Gastroesophageal sphincter (tissue), 4 donors: ENCODE measurements at regions not wholly inside any gene's neighbourhood (a gene's known extent, or its start where the extent isn't known, plus 50 kb on each side); places are given as distances from the start of the nearest gene placed in this dataset.

ENCODE experiments used
- ATAC-seq: fragments of 150-250 bp; one replicate; pipeline ENCODE4 v1.9.1; 2016; ENCODE audit warnings: mild to moderate bottlenecking, moderate library complexity
- H3K27ac ChIP-seq, 4 donors: fragments of 200-600 bp; sonication (generic) in 3 of 4; 1 replicate in 3 of 4; 2 replicates in 1 of 4; pipeline ENCODE4 v1.5.1; 2016 to 2019
- H3K27me3 ChIP-seq: fragments of 200-600 bp; sonication (generic); one replicate; pipeline ENCODE4 v1.5.1; 2019
- H3K36me3 ChIP-seq, 2 donors: fragments of 200-600 bp; sonication (generic); one replicate each; pipeline ENCODE4 v1.5.1; 2019; ENCODE audit warnings: control low read depth in 1 of 2
- H3K4me1 ChIP-seq, 3 donors: fragments of 200-600 bp; sonication (generic); 1 replicate in 2 of 3; 2 replicates in 1 of 3; pipeline ENCODE4 v1.5.1; 2016 to 2019; ENCODE audit warnings: control low read depth in 2 of 3
- H3K4me3 ChIP-seq, 2 donors: fragments of 200-600 bp; sonication (generic); one replicate each; pipeline ENCODE4 v1.5.1; 2019; ENCODE audit warnings: mild to moderate bottlenecking in 1 of 2, moderate library complexity in 1 of 2
- H3K9me3 ChIP-seq, 3 donors: fragments of 200-600 bp; sonication (generic); one replicate each; pipeline ENCODE4 v1.5.1; 2017 to 2019; ENCODE audit warnings: control low read depth in 2 of 3
- CTCF ChIP-seq, 4 experiments: fragments of 200-600 bp in 2 of 4; fragments of 450-650 bp in 2 of 4; sonication (generic) in 1 of 4; IDR thresholded peaks; one replicate each; pipeline ENCODE4 v1.5.1; 2017 to 2019; ENCODE audit warnings: antibody characterized with exemption in 4 of 4, mild to moderate bottlenecking in 2 of 4, moderate library complexity in 2 of 4
- EP300 ChIP-seq: sonication (generic); formaldehyde crosslinking; IDR thresholded peaks from one replicate; pipeline ENCODE4 v1.6.1; 2017; ENCODE audit warnings: antibody characterized with exemption, mild to moderate bottlenecking
- POLR2A ChIP-seq, 2 donors: fragments of 450-650 bp; IDR thresholded peaks; one replicate each; pipeline ENCODE4 v1.6.1; 2017; ENCODE audit warnings: antibody characterized with exemption in 2 of 2, mild to moderate bottlenecking in 2 of 2, moderate library complexity in 1 of 2
- POLR2AphosphoS5 ChIP-seq: sonication (generic); formaldehyde crosslinking; IDR thresholded peaks from one replicate; pipeline ENCODE4 v1.6.1; 2017; ENCODE audit warnings: antibody characterized with exemption
- WGBS, 2 donors: methylation state at CpG; one replicate each; pipeline ENCODE4 v1.1.5; 2018; ENCODE audit warnings: low coverage in 1 of 2; 5-methylcytosine and 5-hydroxymethylcytosine counted together

- Histone ChIP-seq H3K27me3 (no peaks in the 10 kb centered on the region), H3K4me3 (no peak overlapping the region), H3K27ac (no peak overlapping the region), H3K36me3 (no peaks in the 10 kb centered on the region), H3K4me1 (peaks cover 2 to 11% (median 4%) of the 10 kb centered on the region in 3 donors), H3K9me3 (no peaks in the 10 kb centered on the region)
- no peak for ATAC-seq
- no peak for TF ChIP-seq POLR2A (IDR thresholded peaks at IDR 0.05)
- no peak for TF ChIP-seq POLR2AphosphoS5
- TF ChIP-seq CTCF (IDR thresholded peaks at IDR 0.05): no peak
- WGBS, 2 donors: 82 to 93% methylated on average over 3 of the region's 3 CpGs
Observed at GRCh38 chr6:23418095-23418494, 707.9 kb upstream of the NRSN1 start.

- TF ChIP-seq CTCF (IDR thresholded peaks at IDR 0.05) (no peak), EP300 (no peak), POLR2AphosphoS5 (no peak), POLR2A (IDR thresholded peaks at IDR 0.05) (no peak)
- Histone ChIP-seq H3K36me3 (no peaks in the 10 kb centered on the region), H3K27me3 (no peaks in the 10 kb centered on the region), H3K9me3 (no peaks in the 10 kb centered on the region), H3K4me1 (peaks cover 0 to 5% (median 0%) of the 10 kb centered on the region in 3 donors), H3K4me3 (no peak overlapping the region), H3K27ac (no peak overlapping the region)
- WGBS, 2 donors: 93 to 100% methylated on average over 1 of the region's 1 CpG
- ATAC-seq: no peak
Observed at GRCh38 chr6:23419046-23419445, 707.0 kb upstream of the NRSN1 start.

- Histone ChIP-seq H3K4me1 (no peaks in the 10 kb centered on the region), H3K27me3 (no peaks in the 10 kb centered on the region), H3K9me3 (no peaks in the 10 kb centered on the region), H3K27ac (no peak overlapping the region), H3K4me3 (no peak overlapping the region), H3K36me3 (no peaks in the 10 kb centered on the region)
- no peak for ATAC-seq
- no peak for TF ChIP-seq CTCF (IDR thresholded peaks at IDR 0.05)
- no peak for TF ChIP-seq POLR2A (IDR thresholded peaks at IDR 0.05)
- no peak for TF ChIP-seq POLR2AphosphoS5
- no peak for TF ChIP-seq EP300
- 92 to 100% methylated on average over 1 to 2 of the region's 4 CpGs for WGBS, 2 donors
Observed at GRCh38 chr6:23420659-23421350, 705.2 kb upstream of the NRSN1 start.

- ATAC-seq: no peak
- Histone ChIP-seq H3K27me3 (no peaks in the 10 kb centered on the region), H3K4me1 (no peaks in the 10 kb centered on the region), H3K9me3 (peaks cover 0 to 11% (median 0%) of the 10 kb centered on the region in 3 donors), H3K27ac (no peak overlapping the region), H3K36me3 (no peaks in the 10 kb centered on the region), H3K4me3 (no peak overlapping the region)
- 90 to 100% methylated on average over 3 of the region's 3 CpGs for WGBS, 2 donors
- TF ChIP-seq POLR2AphosphoS5 (no peak), POLR2A (IDR thresholded peaks at IDR 0.05) (no peak), EP300 (no peak), CTCF (IDR thresholded peaks at IDR 0.05) (no peak)
Observed at GRCh38 chr6:23424584-23424983, 701.4 kb upstream of the NRSN1 start.

- ATAC-seq: no peak
- Histone ChIP-seq H3K4me1 (peaks cover 0 to 13% (median 0%) of the 10 kb centered on the region in 3 donors), H3K9me3 (no peaks in the 10 kb centered on the region)
Observed at GRCh38 chr6:23435126-23435525, 690.9 kb upstream of the NRSN1 start.

More at GRCh38 chr6:23435126-23435525, 690.9 kb upstream of the NRSN1 start:
- no peak overlapping the region for H3K27ac ChIP-seq
- TF ChIP-seq CTCF (IDR thresholded peaks at IDR 0.05) (no peak), POLR2AphosphoS5 (no peak), EP300 (no peak), POLR2A (IDR thresholded peaks at IDR 0.05) (no peak)
- no peaks in the 10 kb centered on the region for H3K36me3 ChIP-seq
- H3K27me3 ChIP-seq: no peaks in the 10 kb centered on the region
- 46 to 47% methylated on average over 2 of the region's 2 CpGs for WGBS, 2 donors
- H3K4me3 ChIP-seq: no peak overlapping the region
